A172 (cell line): ENCODE measurements at regions not wholly inside any gene's neighbourhood (a gene's known extent, or its start where the extent isn't known, plus 50 kb on each side); places are given as distances from the start of the nearest gene placed in this dataset.

Source experiments
- DNase-seq: peaks from one replicate; pipeline ENCODE4 v3.0.0-alpha.2; 2015; ENCODE audit warnings: low spot score

- peak; percentile 38 for DNase-seq
Observed at GRCh38 chr3:161156936-161157335, 51.8 kb upstream of the B3GALNT1 start.

- no peak for DNase-seq
Observed at GRCh38 chr3:161161603-161162002, 56.5 kb upstream of the B3GALNT1 start.

GRCh38 chr3:161163297-161163696, 57.8 kb upstream of the NMD3 start:
- peak; percentile 98 for DNase-seq

- DNase-seq, result no peak
Observed at GRCh38 chr3:161166051-161166450, 55.1 kb upstream of the NMD3 start.

- DNase-seq, result peak; percentile 83
Observed at GRCh38 chr3:161171113-161171512, 50.0 kb upstream of the NMD3 start.
